HG03025 (cell line): ENCODE measurements at regions not wholly inside any gene's neighbourhood (a gene's known extent, or its start where the extent isn't known, plus 50 kb on each side); places are given as distances from the start of the nearest gene placed in this dataset.

ENCODE experiments used
- ATAC-seq: cut with Tn5 transposase; IDR thresholded peaks from one replicate; pipeline ENCODE4 v1.9.1; 2021; ENCODE audit warnings: mild to moderate bottlenecking, moderate library complexity; ENCODE audit not compliant: unreplicated experiment, low FRiP score

GRCh38 chr1:239587574-239588369 lies 201.4 kb downstream of the CHRM3 start:
- ATAC-seq, result no peak

GRCh38 chr1:239590556-239590955 lies 204.2 kb downstream of the CHRM3 start:
- ATAC-seq, result no peak

GRCh38 chr1:239593527-239593926 lies 207.2 kb downstream of the CHRM3 start:
- no peak for ATAC-seq

GRCh38 chr1:239600588-239600987 lies 214.2 kb downstream of the CHRM3 start:
- no peak for ATAC-seq

GRCh38 chr1:239601108-239601507 lies 214.7 kb downstream of the CHRM3 start:
- ATAC-seq, result no peak

- ATAC-seq, result no peak
Observed at GRCh38 chr1:239603530-239603929, 217.2 kb downstream of the CHRM3 start.

- ATAC-seq, result no peak
Observed at GRCh38 chr1:239606850-239607400, 220.6 kb downstream of the CHRM3 start.

GRCh38 chr1:239608469-239608868 lies 222.1 kb downstream of the CHRM3 start:
- no peak for ATAC-seq

GRCh38 chr1:239612379-239612778 lies 226.0 kb downstream of the CHRM3 start:
- ATAC-seq, result no peak

- no peak for ATAC-seq
Observed at GRCh38 chr1:239616673-239617072, 230.3 kb downstream of the CHRM3 start.

- ATAC-seq, result no peak
Observed at GRCh38 chr1:239617259-239617658, 230.9 kb downstream of the CHRM3 start.

GRCh38 chr1:239617731-239618130 lies 231.4 kb downstream of the CHRM3 start:
- ATAC-seq, result no peak

GRCh38 chr1:239619190-239619589 lies 232.8 kb downstream of the CHRM3 start:
- ATAC-seq, result no peak

GRCh38 chr1:239630767-239631166 lies 244.4 kb downstream of the CHRM3 start:
- no peak for ATAC-seq

GRCh38 chr1:239633432-239633831 lies 247.1 kb downstream of the CHRM3 start:
- no peak for ATAC-seq

GRCh38 chr1:239635276-239635675 lies 248.9 kb downstream of the CHRM3 start:
- no peak for ATAC-seq

- no peak for ATAC-seq
Observed at GRCh38 chr1:239636347-239636746, 250.0 kb downstream of the CHRM3 start.

GRCh38 chr1:239644604-239645003 lies 258.2 kb downstream of the CHRM3 start:
- ATAC-seq, result no peak

- ATAC-seq, result no peak
Observed at GRCh38 chr1:239647045-239647444, 260.7 kb downstream of the CHRM3 start.

- ATAC-seq, result no peak
Observed at GRCh38 chr1:239647964-239648632, 261.7 kb downstream of the CHRM3 start.

GRCh38 chr1:239655023-239655422 lies 268.7 kb downstream of the CHRM3 start:
- ATAC-seq, result no peak

GRCh38 chr1:239657291-239657690 lies 270.9 kb downstream of the CHRM3 start:
- no peak for ATAC-seq
